Left hindlimb (tissue), 1 donor: ENCODE measurements at regions not wholly inside any gene's neighbourhood (a gene's known extent, or its start where the extent isn't known, plus 50 kb on each side); places are given as distances from the start of the nearest gene placed in this dataset.
"Not testable (repeated sequence)": the region's sequence is repeated elsewhere in the genome, so short reads cannot be mapped to it uniquely, and the experiment has no call there.

ENCODE experiments used
- DNase-seq: peaks from one replicate; pipeline ENCODE4 v3.0.0-alpha.2; 2018

DNA sequence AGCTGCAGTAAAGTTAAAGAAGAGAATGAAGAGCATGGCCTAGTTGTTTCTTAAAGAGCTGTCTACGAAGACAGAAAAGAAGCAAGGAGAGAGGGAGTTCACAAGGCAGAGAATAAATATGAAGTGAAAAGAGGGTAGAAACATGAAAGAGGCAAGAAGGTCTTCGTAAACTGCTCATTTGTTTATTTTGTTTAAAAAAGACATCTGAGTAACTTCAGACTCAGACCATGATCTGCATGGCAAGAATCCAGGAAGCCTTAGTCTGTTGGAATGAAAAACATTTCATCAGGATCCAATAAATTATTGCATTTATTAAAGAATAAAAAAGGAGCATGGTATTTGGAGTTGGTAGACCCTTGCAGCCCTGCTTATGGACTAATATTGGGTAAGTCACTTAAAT lies 151.1 kb downstream of the SEM1 start:
- DNase-seq = no peak

DNA sequence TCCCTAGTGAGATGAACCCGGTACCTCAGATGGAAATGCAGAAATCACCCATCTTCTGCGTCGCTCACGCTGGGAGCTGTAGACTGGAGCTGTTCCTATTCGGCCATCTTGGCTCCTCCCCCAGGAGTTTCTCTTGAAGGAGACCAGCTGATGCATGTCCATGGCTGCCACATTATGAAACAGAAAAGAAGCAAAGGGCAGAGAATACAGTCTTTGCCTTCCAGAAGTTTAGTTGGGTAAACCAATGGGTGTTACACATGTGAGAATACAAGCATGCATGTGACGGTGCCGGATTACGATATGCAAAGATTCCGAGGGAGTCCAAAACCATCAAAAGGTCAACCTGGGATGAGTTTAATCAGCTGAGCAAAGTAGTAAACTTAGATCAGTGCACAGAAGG lies 151.6 kb downstream of the SEM1 start:
- DNase-seq = no peak

DNA sequence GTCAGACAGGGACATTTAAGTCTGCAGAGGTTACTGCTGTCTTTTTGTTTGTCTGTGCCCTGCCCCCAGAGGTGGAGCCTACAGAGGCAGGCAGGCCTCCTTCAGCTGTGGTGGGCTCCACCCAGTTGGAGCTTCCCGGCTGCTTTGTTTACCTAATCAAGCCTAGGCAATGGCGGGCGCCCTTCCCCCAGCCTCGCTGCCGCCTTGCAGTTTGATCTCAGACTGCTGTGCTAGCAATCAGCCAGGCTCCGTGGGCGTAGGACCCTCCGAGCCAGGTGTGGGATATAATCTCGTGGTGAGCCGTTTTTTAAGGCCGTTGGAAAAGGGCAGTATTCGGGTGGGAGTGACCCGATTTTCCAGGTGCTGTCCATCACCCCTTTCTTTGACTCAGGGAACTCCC lies 152.0 kb downstream of the SEM1 start:
- DNase-seq = not testable (repeated sequence)

DNA sequence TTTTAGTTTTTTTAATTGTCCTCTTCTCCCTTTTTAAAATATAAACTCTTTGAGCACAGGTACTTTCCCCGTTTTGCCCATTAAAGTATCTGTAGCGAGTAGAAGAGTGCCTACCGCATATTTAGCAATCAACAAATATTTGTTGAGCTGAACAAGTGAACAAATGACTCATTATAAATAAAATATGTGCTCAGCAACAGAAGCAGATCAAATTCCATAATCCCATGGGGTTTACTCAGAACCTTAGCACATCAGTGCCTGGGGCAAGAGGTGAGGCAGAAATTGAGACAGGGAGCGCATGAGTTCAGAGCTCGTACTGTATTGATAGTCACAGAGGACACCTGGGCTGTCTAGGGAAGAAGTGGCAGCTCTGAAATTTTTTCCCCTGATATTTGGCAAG lies 161.0 kb downstream of the SEM1 start:
- no peak for DNase-seq

DNA sequence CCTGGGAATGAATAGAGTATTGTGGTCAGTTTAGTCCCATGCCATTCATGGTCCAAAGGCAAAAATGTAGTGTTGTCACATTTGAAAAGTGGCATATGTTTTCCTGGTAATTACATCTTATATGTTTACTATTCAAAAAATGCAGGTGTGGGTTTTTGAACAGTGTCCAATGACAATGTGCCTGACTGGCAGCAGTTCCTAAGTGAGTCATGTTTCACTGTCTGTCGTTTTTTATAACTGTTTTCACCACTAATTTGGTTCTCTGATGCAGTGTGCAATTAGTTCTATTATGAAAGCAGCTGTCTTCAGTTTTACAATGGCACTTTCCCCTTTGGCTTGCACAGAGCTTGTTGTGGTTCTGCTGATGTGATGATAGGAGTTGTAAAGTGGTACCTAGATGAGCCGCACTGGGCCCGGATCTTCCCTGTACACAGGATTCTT lies 162.3 kb downstream of the SEM1 start:
- DNase-seq = no peak

DNA sequence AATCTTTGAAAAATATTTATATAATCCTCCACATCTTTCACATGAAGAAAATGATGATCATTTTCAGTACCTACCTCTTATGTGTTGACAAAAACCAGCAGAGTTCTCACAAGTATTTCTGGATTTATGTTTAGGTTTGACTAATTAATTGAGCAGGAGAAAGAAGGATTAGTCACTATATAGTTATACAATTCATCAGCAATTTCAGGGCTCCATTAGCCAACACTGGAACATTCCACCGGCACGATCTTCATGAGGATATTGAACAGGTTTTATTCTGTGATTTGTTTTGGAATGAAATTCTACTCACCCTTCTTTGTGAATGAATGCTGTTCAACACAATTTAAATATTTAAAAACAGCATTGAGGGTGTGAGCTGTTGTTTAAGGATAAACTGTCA lies 163.2 kb downstream of the SEM1 start:
- DNase-seq = no peak

DNA sequence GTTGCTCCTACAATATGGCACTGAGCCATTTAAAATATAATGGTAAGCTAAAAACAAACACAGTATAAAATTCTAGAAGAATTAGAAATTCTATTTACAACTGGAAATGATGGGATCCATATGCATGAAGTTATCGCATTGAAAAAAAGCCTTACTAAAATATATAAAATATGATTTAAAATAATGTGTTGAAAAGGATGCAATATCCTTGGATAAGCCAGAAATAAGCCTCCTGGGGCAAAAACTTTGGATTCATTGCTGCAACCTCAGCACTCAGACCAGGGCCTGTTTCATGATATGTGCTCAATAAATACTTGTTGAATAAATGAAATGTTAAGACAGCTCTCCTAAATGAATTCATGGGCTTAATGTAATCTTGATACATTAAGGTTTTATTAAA lies 170.2 kb downstream of the SEM1 start:
- no peak for DNase-seq

DNA sequence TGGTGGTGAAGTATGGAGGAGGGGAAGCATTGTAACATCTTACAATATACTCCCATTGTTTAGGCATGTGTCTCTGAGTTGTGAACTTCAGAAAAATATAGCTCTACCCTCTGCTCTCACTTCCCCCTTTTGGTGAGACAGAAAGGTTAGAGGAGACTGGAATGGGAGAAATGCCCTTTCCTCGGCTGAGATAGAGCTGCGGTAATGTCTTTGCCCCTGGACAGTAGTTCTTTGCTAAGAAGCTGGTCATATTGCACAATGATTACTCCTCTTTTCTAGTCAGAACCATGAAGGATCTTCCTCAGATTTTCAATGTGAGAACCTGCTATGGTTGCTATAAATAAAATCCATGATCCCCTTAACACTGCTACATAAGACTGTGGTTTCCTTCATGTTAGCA lies 171.0 kb downstream of the SEM1 start:
- no peak for DNase-seq

DNA sequence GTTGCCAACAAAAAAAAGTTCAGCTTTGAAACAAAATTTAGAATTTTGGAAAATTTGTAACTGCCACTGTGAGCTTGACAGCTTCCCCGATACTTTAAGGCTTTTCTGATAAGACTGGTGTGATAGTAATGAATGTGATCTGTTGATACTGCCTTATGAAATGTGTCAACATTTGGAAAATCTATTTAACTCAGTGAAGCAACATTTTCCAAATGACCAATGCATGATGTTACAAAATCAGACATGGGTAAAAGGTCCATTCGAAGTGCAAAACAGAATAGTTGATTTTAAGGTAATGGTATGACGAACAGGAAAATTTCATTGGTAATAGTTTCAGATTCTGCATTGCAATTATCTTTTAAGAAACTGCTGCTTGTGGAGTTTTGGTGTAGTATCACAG lies 175.4 kb downstream of the SEM1 start:
- DNase-seq = no peak

DNA sequence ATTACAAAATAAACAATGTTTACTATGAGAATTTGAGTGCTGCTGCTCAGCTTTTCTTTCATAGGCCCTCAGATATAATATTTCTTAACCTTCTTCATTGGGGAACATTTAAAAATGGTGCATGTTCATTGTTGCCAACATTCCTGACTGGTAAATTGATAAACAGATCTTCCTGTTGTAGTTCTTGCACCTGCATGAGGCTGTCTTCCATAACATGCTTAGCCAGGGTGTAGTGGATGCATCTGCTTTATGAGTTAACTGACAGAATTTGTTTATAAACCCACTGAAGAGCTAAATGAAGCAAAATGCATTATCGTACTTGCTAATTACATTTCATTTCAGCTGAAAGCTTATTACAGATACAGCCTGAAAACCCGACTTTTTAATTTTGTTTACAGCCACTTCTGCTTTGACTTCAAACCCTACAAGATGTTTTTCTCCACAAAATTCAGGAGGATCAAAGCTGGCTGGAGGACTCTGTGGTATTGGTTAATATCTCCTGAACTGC lies 177.2 kb downstream of the SEM1 start:
- DNase-seq = no peak

DNA sequence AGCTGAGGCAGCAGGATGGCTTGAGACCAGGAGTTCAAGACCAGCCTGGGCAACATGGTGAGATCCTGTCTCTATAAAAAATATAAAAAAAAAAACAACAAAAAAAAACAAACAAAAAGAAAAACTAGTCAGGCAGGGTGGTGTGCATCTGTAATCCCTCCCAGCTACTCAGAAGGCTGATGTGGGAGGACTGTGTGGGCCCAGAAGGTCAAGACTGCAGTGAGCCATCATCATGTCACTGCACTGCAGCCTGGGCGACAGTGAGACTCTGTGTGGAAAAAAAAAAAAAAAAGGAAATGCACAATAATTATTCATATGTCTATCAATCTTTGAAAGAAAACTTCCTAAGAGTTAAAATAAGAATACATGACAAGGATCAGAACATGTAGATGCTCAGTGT lies 178.3 kb downstream of the SEM1 start:
- DNase-seq = no peak

DNA sequence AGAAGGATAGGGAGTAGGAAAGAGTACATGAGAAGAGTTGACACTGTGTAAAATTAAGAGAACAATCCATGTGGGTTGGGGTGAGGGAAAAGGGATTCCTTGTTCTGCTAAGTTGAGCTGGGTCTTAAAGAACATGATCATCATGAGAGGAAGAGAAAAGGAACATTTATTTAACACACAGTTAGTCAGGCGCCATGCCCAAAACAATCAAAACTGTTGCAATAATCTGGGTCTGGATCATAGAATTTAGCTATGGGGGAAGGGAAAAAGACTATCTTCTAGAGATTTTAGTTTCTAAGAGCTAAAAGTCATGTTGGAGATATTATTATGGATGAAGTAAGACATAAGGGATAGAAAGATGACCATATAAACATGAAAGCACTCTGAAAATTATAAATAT lies 178.9 kb downstream of the SEM1 start:
- no peak for DNase-seq

DNA sequence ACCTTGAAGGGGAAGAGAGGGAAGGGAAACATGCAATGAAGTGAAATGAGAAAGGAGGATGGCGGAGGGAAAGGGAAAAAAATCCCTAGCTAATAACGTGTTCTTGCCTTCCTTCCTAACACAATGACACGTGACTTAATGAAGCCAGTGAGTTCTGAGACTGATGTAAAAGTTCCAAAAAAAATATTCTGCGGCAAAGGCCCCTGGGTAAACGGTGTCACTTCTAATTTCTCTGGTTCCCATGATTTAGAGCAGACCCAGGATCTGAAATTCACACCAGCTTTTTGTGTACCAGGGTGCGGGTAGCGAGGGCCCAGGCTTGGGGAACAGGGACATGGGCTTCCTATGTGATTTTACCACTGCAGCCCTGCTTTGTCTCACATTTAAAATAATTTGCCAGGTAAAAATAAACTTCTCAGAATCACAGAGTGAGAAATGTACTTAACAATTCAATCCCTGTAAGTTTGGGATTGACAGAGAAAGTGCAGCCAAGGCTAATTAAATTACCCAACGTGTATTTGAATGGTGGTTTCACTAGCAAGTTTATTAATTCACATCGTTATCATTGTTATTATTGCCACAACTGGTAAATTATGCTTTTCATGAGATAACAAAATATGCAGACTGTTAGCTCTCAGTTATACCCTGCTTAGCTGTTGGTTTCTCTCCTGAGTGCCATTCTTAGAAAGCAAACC lies 182.4 kb downstream of the SEM1 start:
- DNase-seq = no peak

DNA sequence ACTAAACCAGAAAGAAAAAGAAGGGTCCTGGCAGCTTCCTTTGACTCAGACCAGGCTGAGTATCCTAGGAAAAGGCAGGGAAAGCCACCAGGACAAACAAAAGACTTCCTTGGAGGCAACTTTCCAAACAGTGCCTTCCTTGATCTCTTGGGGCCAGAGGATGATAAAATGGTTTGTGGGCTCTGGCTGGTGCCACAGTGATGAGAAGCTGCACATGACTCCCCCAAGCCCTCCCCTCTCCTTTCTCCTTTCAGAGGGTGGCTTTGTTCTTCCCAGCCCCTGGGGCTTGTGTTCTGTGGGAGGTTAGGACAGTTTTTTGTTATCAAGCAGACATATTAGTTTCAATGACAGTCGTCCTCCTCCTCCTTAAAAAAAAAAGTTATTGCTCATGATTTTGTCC lies 183.2 kb downstream of the SEM1 start:
- no peak for DNase-seq

DNA sequence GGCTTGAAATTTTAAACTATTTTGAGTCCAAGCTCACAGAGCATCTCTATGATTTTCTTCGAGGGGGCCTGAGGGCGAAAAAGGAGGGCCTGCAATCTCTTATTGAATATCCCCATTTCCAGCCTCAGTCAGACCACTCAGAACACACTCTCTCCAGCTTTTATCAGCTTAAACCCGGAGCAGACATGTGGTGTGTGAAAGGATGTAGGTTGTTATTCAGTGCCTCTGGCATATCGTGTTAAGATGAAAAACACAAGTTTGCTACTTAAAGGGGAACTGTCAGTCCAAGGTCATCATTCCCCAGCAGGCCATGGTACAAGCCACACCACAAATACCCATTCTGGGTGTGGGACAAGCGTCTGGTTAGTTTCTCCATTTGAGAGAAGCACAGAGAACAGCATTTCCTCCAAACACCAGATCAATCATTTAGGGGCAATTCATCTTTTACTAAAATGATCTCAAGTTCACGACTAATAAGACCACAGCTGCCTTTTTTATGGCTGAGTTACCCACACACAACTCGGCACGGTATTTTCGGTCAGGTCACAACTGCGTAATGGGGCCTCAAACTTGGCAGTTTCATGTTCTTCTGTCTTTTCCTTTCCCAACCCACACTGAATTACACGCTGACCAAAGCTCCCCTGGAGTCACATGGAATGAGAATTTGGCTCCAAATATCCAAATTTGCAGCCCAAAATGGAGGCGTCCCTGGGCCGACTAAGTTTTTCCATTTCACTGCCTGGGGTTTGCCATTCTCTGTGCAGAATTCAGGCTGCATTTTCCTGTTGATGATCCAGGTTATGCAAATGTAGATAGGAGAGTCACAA lies 188.4 kb downstream of the SEM1 start:
- peak; percentile 65 for DNase-seq

DNA sequence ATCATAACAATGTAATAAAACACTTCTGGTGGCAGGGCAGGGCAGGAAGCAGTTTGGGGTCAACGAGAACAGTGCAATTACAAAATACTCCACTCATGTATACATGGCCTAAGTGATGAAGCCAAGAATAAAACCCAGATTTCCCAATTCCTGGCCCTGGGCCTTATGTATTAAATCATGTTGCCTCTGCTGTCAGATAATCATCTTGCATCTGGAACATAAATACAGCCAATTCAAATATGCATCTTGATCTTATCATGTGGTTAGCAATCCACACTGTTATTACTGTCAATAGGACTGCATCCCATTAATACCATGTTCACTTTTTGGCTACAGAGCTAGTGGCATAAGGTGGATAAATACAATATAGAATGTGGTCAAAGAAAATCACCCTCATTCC lies 186.5 kb upstream of the SLC25A13 start:
- DNase-seq = no peak

DNA sequence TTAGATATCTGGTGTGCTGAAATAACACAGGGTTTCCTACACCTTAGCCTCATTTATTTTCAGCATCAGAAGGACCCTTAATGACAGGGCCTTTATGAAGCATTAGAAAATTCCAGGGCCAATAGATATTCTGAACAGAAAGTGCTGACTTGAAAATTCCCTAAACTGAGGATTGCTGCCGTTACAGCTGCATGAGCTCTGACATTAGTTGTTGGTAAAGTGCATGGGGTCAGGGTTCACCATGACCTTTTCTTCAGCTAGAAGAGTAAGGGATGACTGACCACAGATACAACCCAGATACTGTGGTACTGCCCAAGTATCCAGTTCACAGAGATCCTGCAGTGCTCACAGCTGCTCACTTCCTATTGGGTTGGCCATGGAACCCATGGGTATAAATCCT lies 181.7 kb upstream of the SLC25A13 start:
- no peak for DNase-seq

DNA sequence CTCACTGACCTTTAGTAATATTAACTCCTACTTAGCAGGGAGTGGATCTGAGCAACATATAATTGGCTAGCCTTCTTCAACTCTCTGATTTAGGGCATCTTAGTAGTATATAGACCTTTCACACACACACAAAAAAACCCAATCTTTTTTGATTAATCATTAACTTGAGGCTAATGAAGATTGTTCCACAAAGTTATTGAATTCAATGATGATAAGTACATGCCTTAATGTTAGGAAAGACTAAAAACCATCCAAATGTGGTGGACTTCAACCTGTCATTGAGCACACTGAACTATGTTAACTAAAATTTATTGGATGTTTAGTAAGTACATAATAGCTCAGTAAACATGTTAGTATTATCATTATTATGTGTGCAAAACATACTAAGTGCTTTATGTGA lies 179.4 kb upstream of the SLC25A13 start:
- no peak for DNase-seq

DNA sequence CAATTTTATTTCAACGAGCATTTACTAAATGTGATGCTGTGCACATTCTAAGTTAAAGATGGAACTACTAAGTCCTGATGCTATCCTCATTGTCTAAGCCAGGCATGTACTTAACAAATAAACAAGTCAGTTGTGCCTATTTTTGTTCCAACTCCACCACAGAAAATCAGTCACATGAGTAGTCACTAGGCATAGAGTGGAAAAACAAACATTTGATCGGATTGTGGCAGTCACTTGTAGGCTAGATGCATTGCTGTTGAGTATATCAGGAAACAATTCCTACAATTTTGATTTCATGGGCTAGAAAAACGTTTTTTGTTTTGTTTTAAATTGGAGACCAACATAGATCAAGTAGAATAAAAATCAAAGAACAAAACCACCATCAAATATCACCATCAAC lies 177.6 kb upstream of the SLC25A13 start:
- no peak for DNase-seq

DNA sequence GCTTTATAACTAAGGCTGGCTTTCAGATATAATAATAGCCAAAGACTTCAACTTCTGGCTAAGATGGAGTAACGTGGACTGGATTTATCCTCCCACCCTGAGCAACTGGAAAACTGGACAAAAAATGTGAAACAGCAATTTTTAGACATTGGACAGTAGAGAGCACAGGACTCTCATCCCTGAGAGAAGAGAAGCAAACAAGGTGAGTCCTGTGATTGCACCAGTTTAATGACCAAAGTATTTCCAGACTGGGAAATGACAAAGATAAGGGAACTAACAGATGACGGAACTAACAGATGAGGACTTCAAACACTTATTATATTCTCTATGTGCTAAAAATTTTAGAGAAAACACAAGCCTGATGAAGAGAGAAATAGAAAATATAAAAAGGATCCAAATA lies 175.7 kb upstream of the SLC25A13 start:
- DNase-seq = no peak

DNA sequence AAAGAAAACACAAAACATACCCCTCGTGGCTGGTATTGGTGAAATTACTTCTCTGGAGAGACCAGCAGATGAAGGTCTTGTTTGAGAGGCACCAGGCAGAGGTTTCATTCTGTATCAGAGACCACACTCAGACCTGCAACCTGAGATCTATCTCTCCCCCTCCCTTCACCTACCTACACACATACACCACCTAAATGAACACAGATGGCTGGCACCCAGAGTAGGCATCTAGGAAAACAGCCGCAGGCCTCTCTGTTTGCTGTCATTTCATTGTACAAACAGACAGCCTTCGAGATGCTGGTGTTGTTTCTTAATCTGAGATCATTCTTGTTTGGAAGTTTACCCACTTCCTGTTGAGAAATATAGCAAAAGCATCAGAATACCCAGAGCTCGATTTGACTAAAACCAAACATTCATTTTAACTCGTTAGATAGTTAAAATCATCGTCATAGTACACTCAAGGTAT lies 173.9 kb upstream of the SLC25A13 start:
- no peak for DNase-seq

DNA sequence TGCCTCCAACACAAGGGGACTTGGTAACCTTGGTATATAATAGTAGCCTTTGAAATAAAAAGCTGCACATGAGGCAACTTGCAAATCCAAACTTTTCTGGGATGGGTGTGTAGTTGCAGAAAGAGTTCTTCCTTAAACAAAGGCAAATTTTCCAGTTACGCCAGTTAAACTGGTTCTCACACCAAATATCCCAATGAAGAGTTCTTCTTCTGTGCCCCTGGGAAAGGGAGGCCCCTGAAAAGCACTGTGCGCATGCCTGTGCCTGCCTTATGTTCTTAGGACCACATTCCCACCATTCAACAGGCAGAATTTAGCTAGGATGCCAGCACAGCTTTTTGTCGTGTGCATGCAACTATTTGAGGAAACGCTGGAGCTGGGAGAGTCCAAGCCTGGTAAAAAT lies 164.8 kb upstream of the SLC25A13 start:
- DNase-seq = no peak

DNA sequence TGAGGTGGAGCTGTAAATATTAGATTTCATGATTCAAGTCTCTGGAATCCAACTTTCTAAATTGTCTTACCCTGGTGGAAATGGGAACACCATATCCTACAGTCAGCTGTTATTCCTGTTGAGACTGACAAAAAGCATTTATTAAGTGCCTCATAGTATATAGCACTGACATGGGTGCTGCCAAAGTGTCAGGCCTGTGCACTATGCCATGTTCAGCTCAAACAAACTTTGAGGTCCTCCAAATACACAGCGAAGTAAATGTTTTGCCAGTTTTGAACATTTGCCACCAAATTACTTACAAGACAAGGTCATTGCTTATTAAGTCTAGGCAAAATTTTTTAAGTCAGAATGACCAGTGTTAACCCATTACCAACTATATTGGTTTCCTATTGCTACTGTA lies 162.9 kb upstream of the SLC25A13 start:
- no peak for DNase-seq

DNA sequence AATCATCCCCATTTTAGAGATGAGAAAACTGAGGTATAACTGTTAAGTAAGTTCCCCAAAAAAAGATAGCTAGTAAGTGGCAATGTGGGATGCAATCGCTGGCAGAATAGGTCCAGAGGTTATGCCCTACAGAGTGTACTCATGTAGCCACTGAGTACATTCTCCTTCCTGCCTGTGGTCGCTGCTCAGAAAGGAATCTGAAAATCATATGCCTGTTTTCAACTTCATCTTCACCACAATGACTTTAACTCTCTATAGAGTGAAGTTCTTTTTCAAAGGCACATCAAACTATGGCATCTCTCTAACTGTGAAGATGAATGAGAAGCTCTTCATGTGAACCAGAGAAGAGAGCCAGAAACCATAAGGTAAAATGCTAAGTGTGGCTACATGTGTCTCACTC lies 162.2 kb upstream of the SLC25A13 start:
- DNase-seq = no peak
